ENCODE measurements at regions not wholly inside any gene's neighbourhood (a gene's known extent, or its start where the extent isn't known, plus 50 kb on each side); places are given as distances from the start of the nearest gene placed in this dataset.
A peak's percentile ranks its signal among the peaks of the same experiment; 100 is the strongest.

GRCh38 chr3:16102187-16102561 lies 72.3 kb upstream of the GALNT15 start:
- POLR2A ChIA-PET: no interaction called here
- CTCF ChIA-PET: interaction anchor here (0.7 to 1.6 kb wide), 3 partner anchors 12 to 76 kb away, joined by 3 to 9 read pairs (median 3); no protein-coding TSS in a partner anchor
- DNase-seq (ENCODE audit: low read depth in 1 of 2, low spot score in 1 of 2): no peak
- no peak for FAIRE-seq
- WGBS (ENCODE audit: missing lambda C conversion rate): 70% methylated on average over 2 of the region's 2 CpGs
- peak; percentile 34 for TF ChIP-seq ZFP36 (IDR thresholded peaks at IDR 0.05; ENCODE audit: borderline replicate concordance, partially characterized antibody)
- peak; percentile 79 for TF ChIP-seq HDAC2 (IDR thresholded peaks at IDR 0.05)
- TF ChIP-seq PBX3 (IDR thresholded peaks at IDR 0.05): no peak
- TF ChIP-seq CHD4 (IDR thresholded peaks at IDR 0.05; ENCODE audit: borderline replicate concordance): peak; percentile 69; the same call in 1 of the 2 replicates
- TF ChIP-seq KDM1A (IDR thresholded peaks at IDR 0.05; ENCODE audit: low read depth): peak; percentile 97; the same call in 1 of the 2 replicates
- Histone ChIP-seq H3K27ac (peak overlapping the region; percentile 70 to 74), H3K4me1 (peaks cover 28% of the 10 kb centered on the region), H3K4me2 (peak overlapping the region; percentile 49), H3K4me3 (no peak overlapping the region), H3K9me3 (no peaks in the 10 kb centered on the region)
- peak; percentile 15 to 33; a peak in 3 of 6 replicates for ATAC-seq

- ATAC-seq (peak; percentile 90 to 92), DNase-seq (ENCODE audit: low read depth in 1 of 2, low spot score in 1 of 2) (peak in 1 of 2 experiments; percentile 83), FAIRE-seq (no peak)
- H3K4me3 ChIP-seq: no peak overlapping the region
- TF ChIP-seq ZNF302 (CRISPR knock-in tag; IDR thresholded peaks at IDR 0.05) (no peak), E2F6 (IDR thresholded peaks at IDR 0.05; ENCODE audit: borderline replicate concordance, low read depth) (no peak), HOXB13 (CRISPR knock-in tag; IDR thresholded peaks at IDR 0.05; ENCODE audit: low read depth) (no peak), JUN (IDR thresholded peaks at IDR 0.05) (0 out of 5 replicates have a peak, but pooled peaks of 1 of the 2 experiments have one; percentile 29), EP300 (IDR thresholded peaks at IDR 0.05) (peak; percentile 41 to 79; a peak in 3 of 5 replicates), MYC (IDR thresholded peaks at IDR 0.05; ENCODE audit: borderline replicate concordance, low read length) (no peak), JUNB (IDR thresholded peaks at IDR 0.05) (peak; percentile 81), GATA3 (IDR thresholded peaks at IDR 0.05; ENCODE audit: borderline replicate concordance) (peak; percentile 85), SMC3 (IDR thresholded peaks at IDR 0.05) (0 out of 3 replicates have a peak, but pooled peaks have one; percentile 28), MAX (IDR thresholded peaks at IDR 0.05) (0 out of 2 replicates have a peak, but pooled peaks have one; percentile 26), FOSL2 (IDR thresholded peaks at IDR 0.05) (no peak), FOSL2 (CRISPR knock-in tag; IDR thresholded peaks at IDR 0.05) (peak; percentile 70), RAD21 (conservative IDR thresholded peaks at IDR 0.05 in 1 of 2, IDR thresholded peaks at IDR 0.05 in 1 of 2) (peak; percentile 9 to 39; a peak in 3 of 5 replicates)
- H3K4me2 ChIP-seq: peak overlapping the region; percentile 49
- H3K27ac ChIP-seq: peak overlapping the region; percentile 70 to 75
- ChIA-PET CTCF (interaction anchor here (0.7 to 1.6 kb wide), 5 partner anchors 12 to 75 kb away, joined by 3 to 9 read pairs (median 3); no protein-coding TSS in a partner anchor), POLR2A (no interaction called here)
- peaks cover 28% of the 10 kb centered on the region for H3K4me1 ChIP-seq
- H3K9me3 ChIP-seq: no peaks in the 10 kb centered on the region
Observed at GRCh38 chr3:16102905-16103364, 71.5 kb upstream of the GALNT15 start.

GRCh38 chr3:16103472-16103871 lies 71.0 kb upstream of the GALNT15 start:
- no peak for FAIRE-seq
- peaks cover 28% of the 10 kb centered on the region for H3K4me1 ChIP-seq
- no peak overlapping the region for H3K4me3 ChIP-seq
- ChIA-PET CTCF (interaction anchor here (0.7 to 1.6 kb wide), 3 partner anchors 45 to 75 kb away, joined by 3 to 9 read pairs (median 4); no protein-coding TSS in a partner anchor), POLR2A (no interaction called here)
- WGBS (ENCODE audit: missing lambda C conversion rate): 61% methylated on average over 3 of the region's 3 CpGs
- H3K4me2 ChIP-seq: peak overlapping the region; percentile 23
- DNase-seq (ENCODE audit: low read depth in 1 of 2, low spot score in 1 of 2): no peak
- H3K27ac ChIP-seq: peak overlapping the region; percentile 68 to 75
- peak in 1 of 2 experiments; percentile 22; a peak in 3 of 6 replicates for ATAC-seq
- no peaks in the 10 kb centered on the region for H3K9me3 ChIP-seq
- TF ChIP-seq HES2 (IDR thresholded peaks at IDR 0.05) (no peak), POLR2AphosphoS2 (conservative IDR thresholded peaks at IDR 0.05; ENCODE audit: low read length) (no peak), ELK1 (IDR thresholded peaks at IDR 0.05; ENCODE audit: low read depth, low read length) (no peak), PBX3 (IDR thresholded peaks at IDR 0.05) (no peak), GATA3 (IDR thresholded peaks at IDR 0.05; ENCODE audit: borderline replicate concordance) (no peak), ZSCAN20 (CRISPR knock-in tag; IDR thresholded peaks at IDR 0.05) (no peak), ESRRA (IDR thresholded peaks at IDR 0.05; ENCODE audit: borderline replicate concordance, low read length) (no peak), JUNB (IDR thresholded peaks at IDR 0.05) (no peak), RFX5 (IDR thresholded peaks at IDR 0.05) (no peak), MAZ (IDR thresholded peaks at IDR 0.05; ENCODE audit: borderline replicate concordance, low read depth, low read length) (no peak), RNF2 (IDR thresholded peaks at IDR 0.05; ENCODE audit: borderline replicate concordance, low read depth) (no peak), KDM5A (IDR thresholded peaks at IDR 0.05) (no peak), SREBF2 (IDR thresholded peaks at IDR 0.05) (no peak), KDM1A (IDR thresholded peaks at IDR 0.05; ENCODE audit: low read depth) (no peak)
